Heart left ventricle (tissue), 16 donors: ENCODE measurements at regions not wholly inside any gene's neighbourhood (a gene's known extent, or its start where the extent isn't known, plus 50 kb on each side); places are given as distances from the start of the nearest gene placed in this dataset.

Source experiments
- ATAC-seq, 4 donors: fragments of 200-7000 bp; cut with Tn5 transposase; one replicate each; pipeline ENCODE4 v1.9.1; 2020 to 2022; ENCODE audit warnings: moderate library complexity in 4 of 4, mild to moderate bottlenecking in 3 of 4, moderate number of reproducible peaks in 1 of 4
- DNase-seq, 5 donors: peaks; one replicate each; pipeline ENCODE4 v3.0.0-alpha.2; 2020
- H3K27ac ChIP-seq, 12 donors: fragments of 200-600 bp; sonication (generic) in 4 of 12; one replicate each; pipeline versions ENCODE4 v1.5.0 to v1.8.0; 2016 to 2022; ENCODE audit warnings: mild to moderate bottlenecking in 2 of 12
- H3K27me3 ChIP-seq, 9 donors: fragments of 200-600 bp; sonication (generic) in 2 of 9; one replicate each; pipeline versions ENCODE4 v1.5.1 to v1.8.0; 2016 to 2022; ENCODE audit warnings: mild to moderate bottlenecking in 3 of 9
- H3K36me3 ChIP-seq, 9 donors: fragments of 200-600 bp; sonication (generic) in 2 of 9; one replicate each; pipeline versions ENCODE4 v1.5.0 to v1.8.0; 2018 to 2022; ENCODE audit warnings: mild to moderate bottlenecking in 2 of 9
- H3K4me1 ChIP-seq, 12 donors: fragments of 200-600 bp; sonication (generic) in 4 of 12; one replicate each; pipeline versions ENCODE4 v1.5.0 to v1.8.0; 2016 to 2022; ENCODE audit warnings: mild to moderate bottlenecking in 3 of 12
- H3K4me3 ChIP-seq, 12 donors: fragments of 200-600 bp; sonication (generic) in 4 of 12; one replicate each; pipeline versions ENCODE4 v1.5.0 to v1.8.0; 2017 to 2022; ENCODE audit warnings: mild to moderate bottlenecking in 9 of 12, moderate library complexity in 4 of 12
- H3K9me3 ChIP-seq, 12 donors: fragments of 200-600 bp; sonication (generic) in 4 of 12; one replicate each; pipeline versions ENCODE4 v1.5.0 to v1.8.0; 2016 to 2022; ENCODE audit warnings: mild to moderate bottlenecking in 1 of 12
- CTCF ChIP-seq, 12 donors: fragments of 200-600 bp; sonication (generic) in 4 of 12; IDR thresholded peaks; one replicate each; pipeline versions ENCODE4 v1.5.0 to v1.8.0; 2018 to 2022; ENCODE audit warnings: antibody characterized with exemption in 12 of 12, mild to moderate bottlenecking in 5 of 12
- POLR2A ChIP-seq, 2 donors: fragments of 450-650 bp; IDR thresholded peaks; one replicate each; pipeline ENCODE4 v1.6.1; 2017; ENCODE audit warnings: antibody characterized with exemption in 2 of 2, mild to moderate bottlenecking in 2 of 2, moderate library complexity in 2 of 2
- WGBS, 4 donors: extraction: QIAGEN DNeasy Blood & Tissue Kit in 2 of 4; methylation state at CpG; one replicate each; pipeline versions ENCODE4 v1.1.5 to v1.1.7; 2013 to 2018; 5-methylcytosine and 5-hydroxymethylcytosine counted together
- intact Hi-C, 10 donors: fragments of 100-400 bp; cut with DNase I; formaldehyde crosslinking; loops; one replicate each; pipeline versions ENCODE4 v1.11.1 to v1.14.2; 2022
- donor health status: ischemic (EF 13 %, LVEDD 7.1; RV severe dilation, severe dysfunction).
- donor health status: healthy with polysubstance abuse.
- donor health status: DM: no; HTN: yes; CAD: no.
- donor health status: DM: no; HTN: no; CAD: no.
- donor health status: ischemic (EF 25% LVEDD 6.9; RV normal size, moderate dysfunction).
- donor health status: ischemic (EF 25% LVEDD 5.7; RV mildly dilated, moderate dysfunction).
- donor health status: healthy.
- donor health status: DM: yes; HTN: yes; CAD: no.
- donor health status: ischemic (EF 35%, LVEDD 5.7; RV mildly dilated, moderate dysfunction).
- donor health status: nonischemic (EF 11% LVEDD 7.7; RV severe dilation, severe dysfunction).
- donor health status: DM: yes; HTN: yes; CAD: no.
- donor health status: PGD.
- donor health status: ischemic (EF 29% LVEDD 5.4; RV normal size, mild dysfunction).
- donor health status: nonischemic (EF 23%, LVEDD 6.1; RV moderate dilation, normal function).

GRCh38 chr3:43219616-43220015, 66.7 kb upstream of the SNRK start:
- H3K27me3 ChIP-seq = no peaks in the 10 kb centered on the region
- peaks cover 0 to 14% (median 0%) of the 10 kb centered on the region in 12 donors for H3K9me3 ChIP-seq
- no peaks in the 10 kb centered on the region for H3K36me3 ChIP-seq
- H3K27ac ChIP-seq = no peak overlapping the region
- TF ChIP-seq POLR2A (IDR thresholded peaks at IDR 0.05) = no peak
- peaks cover 0 to 15% (median 0%) of the 10 kb centered on the region in 12 donors for H3K4me1 ChIP-seq
- DNase-seq (no peak), ATAC-seq (no peak)
- no peak overlapping the region for H3K4me3 ChIP-seq
- intact Hi-C loops = loop anchor here in 7 of 10 donors (5.0 to 10.0 kb wide), 6 partner anchors 42 to 285 kb away; partner anchors contain the start of gene SNRK (in 1 of the 7)
- WGBS, 4 donors = 97 to 100% (median 99%) methylated on average over 3 of the region's 3 CpGs

GRCh38 chr3:43218921-43219320, 67.4 kb upstream of the SNRK start:
- intact Hi-C loops = loop anchor here in 3 of 10 donors (5.0 to 10.0 kb wide), 3 partner anchors 42 to 283 kb away; no protein-coding TSS in a partner anchor
- Histone ChIP-seq H3K36me3 (no peaks in the 10 kb centered on the region), H3K27me3 (no peaks in the 10 kb centered on the region), H3K9me3 (peaks cover 0 to 14% (median 0%) of the 10 kb centered on the region in 12 donors), H3K27ac (peak overlapping the region in 1 of 12 donors; percentile 69), H3K4me3 (no peak overlapping the region), H3K4me1 (peaks cover 0 to 15% (median 0%) of the 10 kb centered on the region in 12 donors)
- no peak for DNase-seq
- WGBS, 4 donors = 85 to 92% (median 91%) methylated on average over 2 of the region's 2 CpGs
- ATAC-seq = no peak
- TF ChIP-seq CTCF (IDR thresholded peaks at IDR 0.05) = no peak
- TF ChIP-seq POLR2A (IDR thresholded peaks at IDR 0.05) = no peak

GRCh38 chr3:43218156-43218555, 68.2 kb upstream of the SNRK start:
- Histone ChIP-seq H3K4me3 (no peak overlapping the region), H3K27ac (peak overlapping the region in 8 of 12 donors; percentile 28 to 69 (median 44)), H3K36me3 (no peaks in the 10 kb centered on the region), H3K4me1 (peaks cover 0 to 15% (median 0%) of the 10 kb centered on the region in 12 donors), H3K27me3 (no peaks in the 10 kb centered on the region), H3K9me3 (peaks cover 0 to 8% (median 0%) of the 10 kb centered on the region in 12 donors)
- intact Hi-C loops = loop anchor here in 3 of 10 donors (5.0 to 10.0 kb wide), 3 partner anchors 41 to 284 kb away; no protein-coding TSS in a partner anchor
- ATAC-seq = no peak
- no peak for TF ChIP-seq CTCF (IDR thresholded peaks at IDR 0.05)
- no peak for TF ChIP-seq POLR2A (IDR thresholded peaks at IDR 0.05)
- DNase-seq = no peak

- 53 to 75% (median 68%) methylated on average over 4 of the region's 4 CpGs for WGBS, 4 donors
- DNase-seq (peak in 2 of 5 donors; percentile 31 to 34), ATAC-seq (peak in 3 of 4 donors; percentile 51 to 89 (median 65))
- no peak for TF ChIP-seq CTCF (IDR thresholded peaks at IDR 0.05)
- TF ChIP-seq POLR2A (IDR thresholded peaks at IDR 0.05) = no peak
- H3K9me3 ChIP-seq = peaks cover 0 to 3% (median 0%) of the 10 kb centered on the region in 12 donors
- no peak overlapping the region for H3K4me3 ChIP-seq
- peaks cover 0 to 15% (median 0%) of the 10 kb centered on the region in 12 donors for H3K4me1 ChIP-seq
- H3K27ac ChIP-seq = peak overlapping the region in 9 of 12 donors; percentile 13 to 69 (median 48)
- no peaks in the 10 kb centered on the region for H3K27me3 ChIP-seq
- intact Hi-C loops = loop anchor here in 3 of 10 donors (5.0 to 10.0 kb wide), 3 partner anchors 40 to 285 kb away; no protein-coding TSS in a partner anchor
- no peaks in the 10 kb centered on the region for H3K36me3 ChIP-seq
Observed at GRCh38 chr3:43217633-43218032, 68.7 kb upstream of the SNRK start.
